SK-N-SH treated with all-trans-retinoic acid at 6 μM for 48 hours (cell line): ENCODE measurements at regions not wholly inside any gene's neighbourhood (a gene's known extent, or its start where the extent isn't known, plus 50 kb on each side); places are given as distances from the start of the nearest gene placed in this dataset.

ENCODE experiments used
- ATAC-seq: fragments of 200-7000 bp; cut with Tn5 transposase; 3 replicates; pipeline ENCODE4 v1.9.1; 2020; ENCODE audit warnings: mild to moderate bottlenecking, moderate library complexity
- ARNTL ChIP-seq: fragments of 450-650 bp; formaldehyde crosslinking; IDR thresholded peaks from 2 replicates; pipeline ENCODE4 v1.5.0; 2020; ENCODE audit warnings: low read depth, mild to moderate bottlenecking, moderate library complexity, borderline replicate concordance
- BACH2 ChIP-seq: fragments of 250-450 bp; sonication (Bioruptor Pico); IDR thresholded peaks from 2 replicates; pipeline ENCODE4 v1.9.0; 2021; ENCODE audit warnings: mild to moderate bottlenecking, borderline replicate concordance
- CSDC2 ChIP-seq: fragments of 250-450 bp; sonication (Bioruptor Pico); IDR thresholded peaks from 2 replicates; pipeline ENCODE4 v1.5.0; 2020; ENCODE audit warnings: mild to moderate bottlenecking, moderate library complexity
- ESRRG ChIP-seq: fragments of 250-450 bp; sonication (Bioruptor Pico); IDR thresholded peaks from 2 replicates; pipeline ENCODE4 v1.6.1; 2021; ENCODE audit warnings: mild to moderate bottlenecking
- GLIS3 ChIP-seq: fragments of 250-450 bp; sonication (Bioruptor Pico); IDR thresholded peaks from 2 replicates; pipeline ENCODE4 v1.5.0; 2020; ENCODE audit warnings: mild to moderate bottlenecking, moderate library complexity
- ISL1 ChIP-seq: fragments of 250-450 bp; sonication (Bioruptor Pico); IDR thresholded peaks from 2 replicates; pipeline ENCODE4 v2.1.2; 2022; ENCODE audit warnings: mild to moderate bottlenecking, moderate library complexity
- OSR1 ChIP-seq: fragments of 250-450 bp; sonication (Bioruptor Pico); IDR thresholded peaks from 2 replicates; pipeline ENCODE4 v1.8.0; 2022; ENCODE audit warnings: moderate library complexity, mild to moderate bottlenecking, inconsistent platforms
- PPARA ChIP-seq: fragments of 250-450 bp; sonication (Bioruptor Pico); IDR thresholded peaks from 2 replicates; pipeline ENCODE4 v1.5.0; 2020; ENCODE audit warnings: mild to moderate bottlenecking, borderline replicate concordance
- RARB ChIP-seq: fragments of 250-450 bp; sonication (Bioruptor Pico); IDR thresholded peaks from 2 replicates; pipeline ENCODE4 v1.8.0; 2021; ENCODE audit warnings: mild to moderate bottlenecking, moderate library complexity
- SNAI2 ChIP-seq: fragments of 250-450 bp; sonication (Bioruptor Pico); IDR thresholded peaks from 2 replicates; pipeline ENCODE4 v1.5.0; 2020; ENCODE audit warnings: mild to moderate bottlenecking, moderate library complexity
- TCF4 ChIP-seq: fragments of 250-450 bp; sonication (Bioruptor Pico); IDR thresholded peaks from 2 replicates; pipeline ENCODE4 v1.8.0; 2021; ENCODE audit warnings: mild to moderate bottlenecking, moderate library complexity, borderline replicate concordance
- TOX ChIP-seq: fragments of 250-450 bp; sonication (Bioruptor Pico); IDR thresholded peaks from 2 replicates; pipeline ENCODE4 v1.8.0; 2021; ENCODE audit warnings: mild to moderate bottlenecking, moderate library complexity, borderline replicate concordance
- ZC3H10 ChIP-seq: fragments of 250-450 bp; sonication (Bioruptor Pico); IDR thresholded peaks from 2 replicates; pipeline ENCODE4 v1.5.1; 2021; ENCODE audit warnings: mild to moderate bottlenecking, moderate library complexity
- ZFP3 ChIP-seq: fragments of 250-450 bp; sonication (Bioruptor Pico); IDR thresholded peaks from 2 replicates; pipeline ENCODE4 v1.5.0; 2020; ENCODE audit warnings: mild to moderate bottlenecking, moderate library complexity
- ZFP30 ChIP-seq: fragments of 450-650 bp; formaldehyde crosslinking; IDR thresholded peaks from 2 replicates; pipeline ENCODE4 v1.5.0; 2022; ENCODE audit warnings: mild to moderate bottlenecking, moderate library complexity
- ZNF565 ChIP-seq: fragments of 450-650 bp; formaldehyde crosslinking; conservative IDR thresholded peaks from 2 replicates; pipeline ENCODE4 v1.5.0; 2020; ENCODE audit warnings: low read depth, mild to moderate bottlenecking, moderate library complexity
- ZNF70 ChIP-seq: fragments of 450-650 bp; formaldehyde crosslinking; IDR thresholded peaks from 2 replicates; pipeline ENCODE4 v1.5.0; 2020; ENCODE audit warnings: mild to moderate bottlenecking, moderate library complexity
- TF ChIP-seq, protein P1 (sequence below): fragments of 250-450 bp; sonication (Bioruptor Pico); IDR thresholded peaks from 2 replicates; pipeline ENCODE4 v1.5.1; 2021; ENCODE audit warnings: mild to moderate bottlenecking, moderate library complexity
- TF ChIP-seq, protein P2 (sequence below): fragments of 250-450 bp; sonication (Bioruptor Pico); IDR thresholded peaks from 2 replicates; pipeline ENCODE4 v1.8.0; 2020; ENCODE audit warnings: mild to moderate bottlenecking, moderate library complexity, borderline replicate concordance
- TF ChIP-seq, protein P3 (sequence below): fragments of 250-450 bp; sonication (Bioruptor Pico); IDR thresholded peaks from 2 replicates; pipeline ENCODE4 v1.8.0; 2021; ENCODE audit warnings: low read depth, mild to moderate bottlenecking, moderate library complexity, borderline replicate concordance
- TF ChIP-seq, protein P4 (sequence below): fragments of 250-450 bp; sonication (Bioruptor Pico); IDR thresholded peaks from 2 replicates; pipeline ENCODE4 v1.5.1; 2020; ENCODE audit warnings: low read depth, mild to moderate bottlenecking, moderate library complexity
- TF ChIP-seq, protein P5 (sequence below): fragments of 250-450 bp; sonication (Bioruptor Pico); IDR thresholded peaks from 2 replicates; pipeline ENCODE4 v1.5.0; 2020; ENCODE audit warnings: mild to moderate bottlenecking, moderate library complexity

DNA sequence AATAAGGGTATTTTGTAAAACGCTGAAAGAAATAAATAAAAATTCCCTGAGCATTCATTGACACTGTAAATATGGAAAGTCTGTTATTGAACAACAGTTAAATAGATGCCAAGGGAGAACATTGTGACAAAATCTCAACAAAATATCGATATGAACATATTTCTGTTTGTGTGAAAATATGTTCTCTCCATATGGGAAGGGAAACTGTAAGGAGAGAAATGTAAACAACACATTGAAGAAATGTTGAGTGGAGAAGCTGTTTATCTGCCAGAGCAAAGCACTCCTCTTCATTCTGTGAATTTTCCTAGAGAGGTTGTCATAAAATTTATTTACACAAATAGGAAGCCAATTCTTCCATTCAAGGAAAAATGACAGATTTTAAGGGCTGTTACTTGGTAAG, 57.1 kb upstream of the EOMES start:
- TF ChIP-seq ZFP3 (no peak), TOX (no peak), ZNF70 (no peak), ESRRG (CRISPR knock-in tag) (no peak), GLIS3 (CRISPR knock-in tag) (no peak), ZFP30 (CRISPR knock-in tag) (no peak), ISL1 (CRISPR knock-in tag) (no peak), SNAI2 (CRISPR knock-in tag) (no peak), RARB (CRISPR knock-in tag) (no peak), BACH2 (CRISPR knock-in tag) (no peak)
- TF ChIP-seq, protein P1, sequence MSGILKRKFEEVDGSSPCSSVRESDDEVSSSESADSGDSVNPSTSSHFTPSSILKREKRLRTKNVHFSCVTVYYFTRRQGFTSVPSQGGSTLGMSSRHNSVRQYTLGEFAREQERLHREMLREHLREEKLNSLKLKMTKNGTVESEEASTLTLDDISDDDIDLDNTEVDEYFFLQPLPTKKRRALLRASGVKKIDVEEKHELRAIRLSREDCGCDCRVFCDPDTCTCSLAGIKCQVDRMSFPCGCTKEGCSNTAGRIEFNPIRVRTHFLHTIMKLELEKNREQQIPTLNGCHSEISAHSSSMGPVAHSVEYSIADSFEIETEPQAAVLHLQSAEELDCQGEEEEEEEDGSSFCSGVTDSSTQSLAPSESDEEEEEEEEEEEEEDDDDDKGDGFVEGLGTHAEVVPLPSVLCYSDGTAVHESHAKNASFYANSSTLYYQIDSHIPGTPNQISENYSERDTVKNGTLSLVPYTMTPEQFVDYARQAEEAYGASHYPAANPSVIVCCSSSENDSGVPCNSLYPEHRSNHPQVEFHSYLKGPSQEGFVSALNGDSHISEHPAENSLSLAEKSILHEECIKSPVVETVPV (CRISPR knock-in tag) = no peak
- TF ChIP-seq, protein P2, sequence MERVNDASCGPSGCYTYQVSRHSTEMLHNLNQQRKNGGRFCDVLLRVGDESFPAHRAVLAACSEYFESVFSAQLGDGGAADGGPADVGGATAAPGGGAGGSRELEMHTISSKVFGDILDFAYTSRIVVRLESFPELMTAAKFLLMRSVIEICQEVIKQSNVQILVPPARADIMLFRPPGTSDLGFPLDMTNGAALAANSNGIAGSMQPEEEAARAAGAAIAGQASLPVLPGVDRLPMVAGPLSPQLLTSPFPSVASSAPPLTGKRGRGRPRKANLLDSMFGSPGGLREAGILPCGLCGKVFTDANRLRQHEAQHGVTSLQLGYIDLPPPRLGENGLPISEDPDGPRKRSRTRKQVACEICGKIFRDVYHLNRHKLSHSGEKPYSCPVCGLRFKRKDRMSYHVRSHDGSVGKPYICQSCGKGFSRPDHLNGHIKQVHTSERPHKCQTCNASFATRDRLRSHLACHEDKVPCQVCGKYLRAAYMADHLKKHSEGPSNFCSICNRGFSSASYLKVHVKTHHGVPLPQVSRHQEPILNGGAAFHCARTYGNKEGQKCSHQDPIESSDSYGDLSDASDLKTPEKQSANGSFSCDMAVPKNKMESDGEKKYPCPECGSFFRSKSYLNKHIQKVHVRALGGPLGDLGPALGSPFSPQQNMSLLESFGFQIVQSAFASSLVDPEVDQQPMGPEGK = no peak
- no peak for ATAC-seq

DNA sequence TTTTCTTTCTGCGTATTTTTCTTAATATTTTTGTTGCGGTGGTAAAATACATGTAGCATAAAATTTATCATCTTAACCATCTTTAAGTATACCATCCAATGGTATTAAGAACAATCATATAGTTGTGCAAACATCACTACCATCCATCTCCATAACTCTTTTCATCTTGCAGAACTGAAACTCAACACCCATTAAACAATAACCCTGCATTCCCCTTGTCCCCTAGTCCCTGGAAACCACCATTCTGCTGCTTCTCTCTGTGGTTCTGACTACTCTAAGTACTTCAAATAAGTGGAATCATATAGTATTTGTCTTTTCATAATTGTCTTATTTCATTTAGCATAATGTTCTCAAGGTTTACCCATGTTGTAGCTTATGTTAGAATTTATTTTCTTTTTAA, 67.3 kb upstream of the EOMES start:
- TF ChIP-seq OSR1 (CRISPR knock-in tag) = no peak
- no peak for TF ChIP-seq CSDC2 (CRISPR knock-in tag)
- TF ChIP-seq, protein P3, sequence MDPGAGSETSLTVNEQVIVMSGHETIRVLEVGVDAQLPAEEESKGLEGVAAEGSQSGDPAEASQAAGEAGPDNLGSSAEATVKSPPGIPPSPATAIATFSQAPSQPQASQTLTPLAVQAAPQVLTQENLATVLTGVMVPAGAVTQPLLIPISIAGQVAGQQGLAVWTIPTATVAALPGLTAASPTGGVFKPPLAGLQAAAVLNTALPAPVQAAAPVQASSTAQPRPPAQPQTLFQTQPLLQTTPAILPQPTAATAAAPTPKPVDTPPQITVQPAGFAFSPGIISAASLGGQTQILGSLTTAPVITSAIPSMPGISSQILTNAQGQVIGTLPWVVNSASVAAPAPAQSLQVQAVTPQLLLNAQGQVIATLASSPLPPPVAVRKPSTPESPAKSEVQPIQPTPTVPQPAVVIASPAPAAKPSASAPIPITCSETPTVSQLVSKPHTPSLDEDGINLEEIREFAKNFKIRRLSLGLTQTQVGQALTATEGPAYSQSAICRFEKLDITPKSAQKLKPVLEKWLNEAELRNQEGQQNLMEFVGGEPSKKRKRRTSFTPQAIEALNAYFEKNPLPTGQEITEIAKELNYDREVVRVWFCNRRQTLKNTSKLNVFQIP = no peak
- no peak for TF ChIP-seq SNAI2 (CRISPR knock-in tag)
- TF ChIP-seq, protein P4, sequence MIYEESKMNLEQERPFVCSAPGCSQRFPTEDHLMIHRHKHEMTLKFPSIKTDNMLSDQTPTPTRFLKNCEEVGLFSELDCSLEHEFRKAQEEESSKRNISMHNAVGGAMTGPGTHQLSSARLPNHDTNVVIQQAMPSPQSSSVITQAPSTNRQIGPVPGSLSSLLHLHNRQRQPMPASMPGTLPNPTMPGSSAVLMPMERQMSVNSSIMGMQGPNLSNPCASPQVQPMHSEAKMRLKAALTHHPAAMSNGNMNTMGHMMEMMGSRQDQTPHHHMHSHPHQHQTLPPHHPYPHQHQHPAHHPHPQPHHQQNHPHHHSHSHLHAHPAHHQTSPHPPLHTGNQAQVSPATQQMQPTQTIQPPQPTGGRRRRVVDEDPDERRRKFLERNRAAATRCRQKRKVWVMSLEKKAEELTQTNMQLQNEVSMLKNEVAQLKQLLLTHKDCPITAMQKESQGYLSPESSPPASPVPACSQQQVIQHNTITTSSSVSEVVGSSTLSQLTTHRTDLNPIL = no peak
- no peak for TF ChIP-seq ZNF70
- no peak for TF ChIP-seq TCF4 (CRISPR knock-in tag)
- no peak for TF ChIP-seq ARNTL
- no peak for TF ChIP-seq PPARA (CRISPR knock-in tag)
- no peak for TF ChIP-seq ISL1 (CRISPR knock-in tag)
- no peak for ATAC-seq

DNA sequence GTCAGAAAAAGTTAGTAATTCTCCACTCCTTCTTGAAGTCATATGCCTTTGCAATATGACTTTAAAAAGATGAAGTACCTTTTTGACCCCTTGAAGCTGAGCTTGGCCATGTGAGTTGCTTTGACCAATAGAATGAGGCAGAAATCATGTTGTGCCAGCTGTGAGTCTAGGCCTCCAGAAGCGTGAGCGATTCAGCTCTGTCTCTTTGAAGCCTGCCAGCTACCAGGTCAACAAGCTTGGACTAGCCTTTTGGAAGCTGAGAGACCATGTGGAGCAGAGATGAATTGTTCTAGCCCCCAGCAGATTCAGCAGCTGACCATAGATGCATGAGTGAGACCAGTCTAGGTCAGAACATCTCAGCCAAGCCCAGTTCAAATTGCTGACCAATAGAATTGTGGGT, 69.8 kb upstream of the EOMES start:
- TF ChIP-seq ZNF565 (CRISPR knock-in tag) = no peak
- no peak for TF ChIP-seq TOX
- no peak for TF ChIP-seq CSDC2 (CRISPR knock-in tag)
- no peak for TF ChIP-seq ARNTL
- TF ChIP-seq ZFP30 (CRISPR knock-in tag) = no peak
- TF ChIP-seq, protein P5, sequence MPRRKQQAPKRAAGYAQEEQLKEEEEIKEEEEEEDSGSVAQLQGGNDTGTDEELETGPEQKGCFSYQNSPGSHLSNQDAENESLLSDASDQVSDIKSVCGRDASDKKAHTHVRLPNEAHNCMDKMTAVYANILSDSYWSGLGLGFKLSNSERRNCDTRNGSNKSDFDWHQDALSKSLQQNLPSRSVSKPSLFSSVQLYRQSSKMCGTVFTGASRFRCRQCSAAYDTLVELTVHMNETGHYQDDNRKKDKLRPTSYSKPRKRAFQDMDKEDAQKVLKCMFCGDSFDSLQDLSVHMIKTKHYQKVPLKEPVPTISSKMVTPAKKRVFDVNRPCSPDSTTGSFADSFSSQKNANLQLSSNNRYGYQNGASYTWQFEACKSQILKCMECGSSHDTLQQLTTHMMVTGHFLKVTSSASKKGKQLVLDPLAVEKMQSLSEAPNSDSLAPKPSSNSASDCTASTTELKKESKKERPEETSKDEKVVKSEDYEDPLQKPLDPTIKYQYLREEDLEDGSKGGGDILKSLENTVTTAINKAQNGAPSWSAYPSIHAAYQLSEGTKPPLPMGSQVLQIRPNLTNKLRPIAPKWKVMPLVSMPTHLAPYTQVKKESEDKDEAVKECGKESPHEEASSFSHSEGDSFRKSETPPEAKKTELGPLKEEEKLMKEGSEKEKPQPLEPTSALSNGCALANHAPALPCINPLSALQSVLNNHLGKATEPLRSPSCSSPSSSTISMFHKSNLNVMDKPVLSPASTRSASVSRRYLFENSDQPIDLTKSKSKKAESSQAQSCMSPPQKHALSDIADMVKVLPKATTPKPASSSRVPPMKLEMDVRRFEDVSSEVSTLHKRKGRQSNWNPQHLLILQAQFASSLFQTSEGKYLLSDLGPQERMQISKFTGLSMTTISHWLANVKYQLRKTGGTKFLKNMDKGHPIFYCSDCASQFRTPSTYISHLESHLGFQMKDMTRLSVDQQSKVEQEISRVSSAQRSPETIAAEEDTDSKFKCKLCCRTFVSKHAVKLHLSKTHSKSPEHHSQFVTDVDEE (CRISPR knock-in tag) = no peak
- TF ChIP-seq ESRRG (CRISPR knock-in tag) = no peak
- no peak for TF ChIP-seq ZC3H10 (CRISPR knock-in tag)
- TF ChIP-seq, protein P3 = no peak
- no peak for TF ChIP-seq ISL1 (CRISPR knock-in tag)
- TF ChIP-seq GLIS3 (CRISPR knock-in tag) = no peak
- no peak for TF ChIP-seq BACH2 (CRISPR knock-in tag)
- TF ChIP-seq, all 23 proteins: peak for 0
- ATAC-seq = no peak
